Astrocyte (in vitro differentiated cells and primary cell): ENCODE measurements at regions not wholly inside any gene's neighbourhood (a gene's known extent, or its start where the extent isn't known, plus 50 kb on each side); places are given as distances from the start of the nearest gene placed in this dataset.
A peak's percentile ranks its signal among the peaks of the same experiment; 100 is the strongest.

Experiments
- DNase-seq: peaks from one replicate; pipeline ENCODE4 v3.0.0-alpha.2; 2010; ENCODE audit warnings: low read depth
- FAIRE-seq: peaks from 2 replicates; lab custom pipeline; 2011; peaks lifted over from hg19 to GRCh38; lab: Jason Lieb, UNC
- H2AFZ ChIP-seq: 2 replicates; pipeline ENCODE4 v1.6.0; 2012; ENCODE audit warnings: low read depth, low read length, inconsistent platforms
- H3K27ac ChIP-seq: 2 replicates; pipeline ENCODE4 v1.5.1; 2011; ENCODE audit warnings: low read depth, low read length, inconsistent platforms
- H3K27me3 ChIP-seq: 2 replicates; pipeline ENCODE4 v1.6.0; 2011; ENCODE audit warnings: low read length, inconsistent platforms; ENCODE audit not compliant: insufficient read depth
- H3K36me3 ChIP-seq: 2 replicates; pipeline ENCODE4 v1.5.1; 2011; ENCODE audit warnings: low read length, inconsistent platforms; ENCODE audit not compliant: insufficient read depth
- H3K4me1 ChIP-seq: 2 replicates; pipeline ENCODE4 v1.5.1; 2011; ENCODE audit warnings: low read length, inconsistent platforms; ENCODE audit not compliant: insufficient read depth
- H3K4me2 ChIP-seq: 2 replicates; pipeline ENCODE4 v1.6.0; 2012; ENCODE audit warnings: low read length, inconsistent platforms
- H3K4me3 ChIP-seq: 2 replicates; pipeline ENCODE4 v1.5.1; 2011; ENCODE audit warnings: low read depth, mild to moderate bottlenecking, low read length, inconsistent platforms; ENCODE audit not compliant: insufficient read depth
- H3K79me2 ChIP-seq: 2 replicates; pipeline ENCODE4 v1.6.0; 2012; ENCODE audit warnings: mild to moderate bottlenecking, low read length, inconsistent platforms; ENCODE audit not compliant: insufficient read depth
- H3K9ac ChIP-seq: 2 replicates; pipeline ENCODE4 v1.6.0; 2012; ENCODE audit warnings: mild to moderate bottlenecking, low read length, inconsistent platforms
- H3K9me3 ChIP-seq: 2 replicates; pipeline ENCODE4 v1.5.1; 2012; ENCODE audit warnings: low read depth, mild to moderate bottlenecking, low read length, inconsistent platforms; ENCODE audit not compliant: insufficient read depth
- H4K20me1 ChIP-seq: 2 replicates; pipeline ENCODE4 v1.6.0; 2012; ENCODE audit warnings: low read length, inconsistent platforms; ENCODE audit not compliant: insufficient read depth
- H3K27ac Mint-ChIP-seq: one replicate; pipeline ENCODE4 v1.8.0; 2021; ENCODE audit warnings: mild to moderate bottlenecking, mixed read lengths; ENCODE audit not compliant: unreplicated experiment
- H3K27me3 Mint-ChIP-seq: one replicate; pipeline ENCODE4 v1.8.0; 2021; ENCODE audit warnings: low read depth, mixed read lengths; ENCODE audit not compliant: unreplicated experiment
- H3K36me3 Mint-ChIP-seq: one replicate; pipeline ENCODE4 v1.8.0; 2021; ENCODE audit warnings: low read depth, mixed read lengths; ENCODE audit not compliant: unreplicated experiment
- H3K4me1 Mint-ChIP-seq: one replicate; pipeline ENCODE4 v1.8.0; 2021; ENCODE audit warnings: low read depth, mixed read lengths; ENCODE audit not compliant: unreplicated experiment
- H3K4me3 Mint-ChIP-seq: one replicate; pipeline ENCODE4 v1.8.0; 2021; ENCODE audit warnings: mild to moderate bottlenecking, moderate library complexity, mixed read lengths; ENCODE audit not compliant: unreplicated experiment
- H3K9me3 Mint-ChIP-seq: one replicate; pipeline ENCODE4 v1.8.0; 2021; ENCODE audit warnings: mild to moderate bottlenecking, mixed read lengths; ENCODE audit not compliant: unreplicated experiment
- CTCF ChIP-seq: IDR thresholded peaks from 2 replicates; pipeline ENCODE4 v1.5.1; 2011; ENCODE audit warnings: low read depth, mild to moderate bottlenecking, inconsistent platforms, low read length, moderate library complexity; ENCODE audit not compliant: insufficient read depth
- EZH2 ChIP-seq: IDR thresholded peaks from 2 replicates; pipeline ENCODE4 v1.6.1; 2012; ENCODE audit warnings: mild to moderate bottlenecking, low read length, inconsistent platforms; ENCODE audit not compliant: insufficient read depth

GRCh38 chrX:124725502-124725901 is 379.1 kb downstream of the SH2D1A start:
- Mint-ChIP-seq H3K27ac (no peak overlapping the region), H3K4me1 (no peaks in the 10 kb centered on the region), H3K27me3 (no peaks in the 10 kb centered on the region), H3K9me3 (no peaks in the 10 kb centered on the region), H3K4me3 (no peak overlapping the region), H3K36me3 (no peaks in the 10 kb centered on the region)
- H3K9ac ChIP-seq: no peak overlapping the region
- no peaks in the 10 kb centered on the region for H3K79me2 ChIP-seq
- TF ChIP-seq CTCF: no peak
- TF ChIP-seq EZH2: no peak
- H3K9me3 ChIP-seq: no peaks in the 10 kb centered on the region
- no peaks in the 10 kb centered on the region for H4K20me1 ChIP-seq
- no peaks in the 10 kb centered on the region for H3K36me3 ChIP-seq
- H3K4me1 ChIP-seq: no peaks in the 10 kb centered on the region
- no peak overlapping the region for H2AFZ ChIP-seq
- no peak overlapping the region for H3K4me2 ChIP-seq
- no peaks in the 10 kb centered on the region for H3K27me3 ChIP-seq
- peak; percentile 77 for FAIRE-seq
- DNase-seq: no peak
- no peak overlapping the region for H3K27ac ChIP-seq
- no peak overlapping the region for H3K4me3 ChIP-seq

- Histone ChIP-seq H3K4me3 (no peak overlapping the region), H3K79me2 (no peaks in the 10 kb centered on the region), H3K27me3 (no peaks in the 10 kb centered on the region), H3K4me1 (no peaks in the 10 kb centered on the region), H3K27ac (no peak overlapping the region), H3K36me3 (no peaks in the 10 kb centered on the region), H3K9ac (no peak overlapping the region), H2AFZ (no peak overlapping the region), H3K4me2 (no peak overlapping the region), H3K9me3 (no peaks in the 10 kb centered on the region), H4K20me1 (no peaks in the 10 kb centered on the region)
- FAIRE-seq (peak; percentile 89), DNase-seq (no peak)
- no peaks in the 10 kb centered on the region for H3K9me3 Mint-ChIP-seq
- no peaks in the 10 kb centered on the region for H3K27me3 Mint-ChIP-seq
- no peaks in the 10 kb centered on the region for H3K4me1 Mint-ChIP-seq
- TF ChIP-seq CTCF: no peak
- no peak for TF ChIP-seq EZH2
- no peak overlapping the region for H3K27ac Mint-ChIP-seq
- H3K36me3 Mint-ChIP-seq: no peaks in the 10 kb centered on the region
- H3K4me3 Mint-ChIP-seq: no peak overlapping the region
Observed at GRCh38 chrX:124726292-124726691, 379.9 kb downstream of the SH2D1A start.

- no peak for DNase-seq
- no peak for FAIRE-seq
- no peaks in the 10 kb centered on the region for H3K27me3 Mint-ChIP-seq
- Histone ChIP-seq H3K79me2 (no peaks in the 10 kb centered on the region), H3K9me3 (no peaks in the 10 kb centered on the region), H4K20me1 (no peaks in the 10 kb centered on the region), H3K9ac (no peak overlapping the region), H3K4me1 (no peaks in the 10 kb centered on the region), H3K4me2 (no peak overlapping the region), H2AFZ (no peak overlapping the region), H3K27me3 (no peaks in the 10 kb centered on the region), H3K36me3 (no peaks in the 10 kb centered on the region), H3K4me3 (no peak overlapping the region), H3K27ac (no peak overlapping the region)
- H3K27ac Mint-ChIP-seq: no peak overlapping the region
- no peaks in the 10 kb centered on the region for H3K36me3 Mint-ChIP-seq
- no peak overlapping the region for H3K4me3 Mint-ChIP-seq
- H3K4me1 Mint-ChIP-seq: no peaks in the 10 kb centered on the region
- no peak for TF ChIP-seq CTCF
- TF ChIP-seq EZH2: no peak
- H3K9me3 Mint-ChIP-seq: no peaks in the 10 kb centered on the region
Observed at GRCh38 chrX:124726881-124727280, 380.5 kb downstream of the SH2D1A start.
